GM19023 (cell line): ENCODE measurements at regions not wholly inside any gene's neighbourhood (a gene's known extent, or its start where the extent isn't known, plus 50 kb on each side); places are given as distances from the start of the nearest gene placed in this dataset.

Source experiments
- ATAC-seq: cut with Tn5 transposase; IDR thresholded peaks from one replicate; pipeline ENCODE4 v1.9.1; 2021; ENCODE audit warnings: mild to moderate bottlenecking, moderate library complexity; ENCODE audit not compliant: unreplicated experiment

DNA sequence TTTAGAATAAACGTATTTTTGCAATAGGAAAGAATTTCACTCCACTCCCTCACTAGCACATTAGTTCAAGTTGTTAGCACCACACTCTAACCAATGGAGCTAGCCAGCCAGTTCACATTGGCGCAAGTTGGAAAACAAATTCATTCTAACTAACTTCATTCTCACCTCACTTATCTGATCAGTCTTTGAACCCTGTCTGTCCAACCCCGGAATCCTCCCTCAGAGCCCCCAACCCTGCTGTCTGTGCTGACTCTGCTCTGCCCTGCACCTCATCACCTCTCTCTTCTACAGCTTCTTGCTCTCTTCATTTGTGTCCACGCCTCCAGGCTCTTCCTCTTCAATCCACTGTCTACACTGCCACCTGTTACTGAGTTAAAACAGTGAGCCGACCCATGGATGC, 356.5 kb downstream of the IRS1 start:
- ATAC-seq = no peak

- ATAC-seq = no peak
Observed at GRCh38 chr2:226440127-226440918, 359.3 kb downstream of the IRS1 start.

DNA sequence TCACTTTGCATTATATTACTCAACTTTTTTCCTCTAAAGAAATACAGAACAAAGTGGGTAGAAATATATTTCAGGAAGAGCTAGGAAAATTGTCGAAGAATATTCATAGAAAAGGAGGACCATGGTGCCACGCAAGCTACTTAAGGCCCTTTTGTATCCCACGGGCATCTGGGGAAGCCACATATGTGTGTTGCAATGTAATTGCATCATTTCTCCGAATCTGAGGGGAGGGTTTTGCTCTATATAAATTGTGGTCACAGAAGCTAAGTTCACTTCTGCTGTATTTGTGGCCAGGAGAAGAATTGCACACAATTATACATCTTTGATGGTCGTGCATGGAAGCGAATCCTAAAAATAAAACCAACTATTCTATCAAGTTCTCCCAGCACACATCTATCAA, 360.3 kb downstream of the IRS1 start:
- no peak for ATAC-seq

DNA sequence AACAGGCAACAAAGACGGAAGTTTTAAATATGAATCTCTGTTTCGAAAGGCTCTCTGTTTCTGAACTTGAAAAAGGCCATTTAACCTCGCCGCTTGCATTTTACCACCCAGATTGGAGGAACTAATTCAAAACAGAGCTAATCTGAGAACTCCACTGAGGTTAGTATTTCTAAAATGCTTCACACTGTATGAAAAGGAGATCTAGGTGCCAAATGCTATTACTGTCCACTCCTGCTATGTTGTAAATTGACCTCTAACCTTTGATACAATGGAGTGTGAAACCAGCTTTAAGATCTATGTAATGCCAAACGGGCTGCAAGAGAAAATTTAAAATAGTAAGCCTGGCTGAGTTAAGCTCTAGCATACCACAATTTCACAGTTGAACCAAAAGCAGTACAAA, 364.5 kb downstream of the IRS1 start:
- no peak for ATAC-seq

- no peak for ATAC-seq
Observed at GRCh38 chr2:226434702-226435101, 364.9 kb downstream of the IRS1 start.

DNA sequence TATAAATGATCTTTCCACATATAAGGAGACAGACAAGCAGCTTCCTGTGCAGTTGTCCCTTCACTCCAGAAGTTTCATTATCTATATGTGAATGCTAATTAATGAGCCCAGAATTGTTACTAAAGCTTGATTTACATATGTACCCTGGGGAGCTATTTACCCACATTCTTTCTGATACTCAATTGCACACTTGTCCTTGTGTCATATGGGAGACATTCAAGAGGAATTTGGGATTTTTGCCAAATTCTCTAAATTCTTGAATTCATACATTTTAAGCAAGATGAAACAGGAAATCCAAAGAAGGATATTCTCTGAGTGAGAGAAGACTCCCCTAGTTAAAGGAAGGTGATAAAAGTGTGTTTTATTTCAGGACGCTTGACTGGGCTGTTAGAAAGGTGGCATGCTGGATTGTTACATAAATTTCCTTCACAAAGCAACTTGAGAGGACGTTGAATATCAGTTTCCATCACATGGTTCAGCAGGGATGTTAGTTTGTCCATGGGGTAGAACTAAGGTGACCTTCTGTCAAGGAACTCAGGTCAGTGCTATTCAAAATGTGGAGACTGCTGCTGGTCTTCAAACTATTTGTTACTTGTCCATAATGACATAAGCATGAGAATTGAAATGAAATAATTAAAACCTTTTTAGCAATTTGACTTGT, 368.2 kb downstream of the IRS1 start:
- ATAC-seq = no peak

GRCh38 chr2:226429476-226429875, 370.1 kb downstream of the IRS1 start:
- ATAC-seq = no peak

DNA sequence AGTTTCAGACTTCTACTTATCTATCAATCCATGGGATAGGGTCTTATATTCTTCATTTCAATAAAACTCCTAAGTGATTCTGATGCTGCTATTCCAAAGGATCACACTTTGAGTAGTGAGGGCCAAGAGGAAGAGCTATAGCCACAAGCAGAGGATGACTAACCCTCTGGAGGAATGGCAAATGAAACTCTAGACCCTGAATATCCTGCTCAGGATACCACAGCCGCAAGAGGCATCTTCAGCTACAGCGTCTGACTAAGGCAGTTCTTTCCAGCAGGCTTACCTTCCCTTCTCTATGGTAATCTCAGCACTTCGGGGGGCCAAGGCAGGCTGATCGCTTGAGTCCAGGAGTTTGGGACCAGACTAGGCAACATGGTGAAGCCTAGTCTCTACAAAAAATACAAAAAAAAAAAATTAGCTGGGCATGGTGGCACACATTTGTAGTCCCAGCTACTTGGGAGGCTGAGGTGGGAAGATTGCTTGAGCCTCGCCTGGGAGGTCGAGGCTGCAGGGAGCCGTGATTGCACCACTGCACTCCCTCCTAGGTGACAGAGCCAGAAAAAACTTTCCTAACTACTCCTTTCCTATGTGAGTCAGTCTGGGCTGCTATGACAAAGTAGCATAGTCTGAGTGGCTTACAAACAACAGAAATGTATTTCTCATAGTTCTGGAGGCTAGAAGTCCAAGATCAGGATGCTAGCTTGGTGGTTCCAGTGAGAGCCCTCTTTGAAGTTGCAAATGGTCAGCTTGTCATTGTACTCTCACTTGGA, 371.9 kb downstream of the IRS1 start:
- ATAC-seq = no peak

DNA sequence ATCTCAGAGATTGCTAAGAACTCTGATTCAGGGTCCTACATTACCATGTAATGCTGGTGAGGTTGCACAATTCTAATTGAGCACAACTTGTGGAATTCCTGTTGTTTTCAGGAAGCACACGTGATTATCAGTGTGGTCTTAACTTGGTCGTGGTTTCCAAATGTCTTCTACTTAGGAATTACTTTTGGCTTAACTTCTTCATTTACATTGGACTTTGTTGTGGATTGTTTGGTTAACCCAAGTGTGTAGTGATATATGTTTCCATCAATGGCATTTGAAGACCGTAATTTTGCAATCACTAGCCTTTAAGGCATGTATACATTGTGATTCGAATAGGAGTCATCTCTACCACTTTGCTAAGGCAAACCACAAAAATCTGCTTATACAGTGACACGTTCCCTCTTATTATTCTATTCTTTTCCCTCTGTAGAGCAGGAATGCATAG, 373.3 kb downstream of the IRS1 start:
- no peak for ATAC-seq

GRCh38 chr2:226424971-226425370, 374.6 kb downstream of the IRS1 start:
- ATAC-seq = no peak

- ATAC-seq = peak; percentile 61
Observed at GRCh38 chr2:226423498-226423960, 376.1 kb downstream of the IRS1 start.

DNA sequence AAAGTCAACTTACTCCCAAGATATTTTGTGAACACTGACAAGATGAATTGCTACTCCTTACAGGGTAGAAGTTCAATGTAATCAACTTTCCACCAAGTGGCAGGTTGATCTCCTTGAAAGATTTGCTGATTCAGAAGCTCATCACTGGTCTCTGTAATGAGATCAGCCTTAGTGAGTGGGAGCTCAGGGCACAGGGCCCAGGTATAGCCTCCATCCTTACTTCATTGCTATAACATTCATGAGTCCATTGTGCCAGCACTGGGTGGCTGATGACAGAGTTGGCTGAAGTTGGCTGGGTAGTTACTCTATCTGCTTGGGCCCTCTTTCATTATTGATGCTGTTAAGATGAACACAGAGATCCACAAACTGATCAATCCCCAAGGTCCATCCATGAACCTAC, 379.0 kb downstream of the IRS1 start:
- ATAC-seq = no peak

- no peak for ATAC-seq
Observed at GRCh38 chr2:226418521-226418920, 381.1 kb downstream of the IRS1 start.

GRCh38 chr2:226414335-226414734, 385.3 kb downstream of the IRS1 start:
- no peak for ATAC-seq

- ATAC-seq = no peak
Observed at GRCh38 chr2:226413498-226414130, 386.0 kb downstream of the IRS1 start.

GRCh38 chr2:226411727-226412360, 387.8 kb downstream of the IRS1 start:
- no peak for ATAC-seq

- ATAC-seq = no peak
Observed at GRCh38 chr2:226411205-226411604, 388.4 kb downstream of the IRS1 start.

GRCh38 chr2:226410247-226410835, 389.3 kb downstream of the IRS1 start:
- ATAC-seq = no peak

GRCh38 chr2:226409134-226409533, 390.5 kb downstream of the IRS1 start:
- no peak for ATAC-seq

- no peak for ATAC-seq
Observed at GRCh38 chr2:226408141-226408540, 391.5 kb downstream of the IRS1 start.
